ENCODE measurements at regions not wholly inside any gene's neighbourhood (a gene's known extent, or its start where the extent isn't known, plus 50 kb on each side); places are given as distances from the start of the nearest gene placed in this dataset.

- no peak for DNase-seq
These were observed 56.7 kb upstream of the KIAA1217 start for GRCh38 chr10:24152270-24152669.

GRCh38 chr10:24153031-24153430 lies 55.9 kb upstream of the KIAA1217 start:
- no peak for DNase-seq

GRCh38 chr10:24153537-24153936 lies 55.4 kb upstream of the KIAA1217 start:
- DNase-seq = no peak

- no peak for DNase-seq
These were observed 52.3 kb upstream of the KIAA1217 start for GRCh38 chr10:24156686-24157085.

- DNase-seq = no peak
These were observed 51.4 kb upstream of the KIAA1217 start for GRCh38 chr10:24157567-24157966.

All from CD4-positive, alpha-beta T cell treated with Interleukin-4 for 4 hours (primary cell).